Left ventricle myocardium inferior (tissue), 1 donor: ENCODE measurements at regions not wholly inside any gene's neighbourhood (a gene's known extent, or its start where the extent isn't known, plus 50 kb on each side); places are given as distances from the start of the nearest gene placed in this dataset.

Source experiments
- DNase-seq: peaks from one replicate; pipeline ENCODE4 v3.0.0-alpha.2; 2020
- H3K27ac ChIP-seq: fragments of 200-600 bp; replicated peaks from 2 replicates; pipeline ENCODE4 v1.8.0; 2021
- H3K27me3 ChIP-seq: fragments of 200-600 bp; 2 replicates; pipeline ENCODE4 v1.8.0; 2021; ENCODE audit warnings: low read depth
- H3K36me3 ChIP-seq: fragments of 200-600 bp; 2 replicates; pipeline ENCODE4 v1.8.0; 2021
- H3K4me1 ChIP-seq: fragments of 200-600 bp; 2 replicates; pipeline ENCODE4 v1.8.0; 2021
- H3K4me3 ChIP-seq: fragments of 200-600 bp; 2 replicates; pipeline ENCODE4 v1.8.0; 2021; ENCODE audit warnings: mild to moderate bottlenecking, moderate library complexity
- H3K9me3 ChIP-seq: fragments of 200-600 bp; replicated peaks from 2 replicates; pipeline ENCODE4 v1.8.0; 2021
- CTCF ChIP-seq: fragments of 200-600 bp; IDR thresholded peaks from 2 replicates; pipeline ENCODE4 v1.8.0; 2021; ENCODE audit warnings: antibody characterized with exemption, mild to moderate bottlenecking, borderline replicate concordance
- intact Hi-C: fragments of 100-400 bp; cut with micrococcal nuclease; formaldehyde crosslinking; loops from one replicate; pipeline ENCODE4 v1.11.0; 2022
- donor health status: DM: no; HTN: yes; CAD: no; lungs with severe emphysema.

- intact Hi-C loops: no loop called here
Observed at GRCh38 chr7:35467456-35467978, 213.6 kb upstream of the TBX20 start.

DNA sequence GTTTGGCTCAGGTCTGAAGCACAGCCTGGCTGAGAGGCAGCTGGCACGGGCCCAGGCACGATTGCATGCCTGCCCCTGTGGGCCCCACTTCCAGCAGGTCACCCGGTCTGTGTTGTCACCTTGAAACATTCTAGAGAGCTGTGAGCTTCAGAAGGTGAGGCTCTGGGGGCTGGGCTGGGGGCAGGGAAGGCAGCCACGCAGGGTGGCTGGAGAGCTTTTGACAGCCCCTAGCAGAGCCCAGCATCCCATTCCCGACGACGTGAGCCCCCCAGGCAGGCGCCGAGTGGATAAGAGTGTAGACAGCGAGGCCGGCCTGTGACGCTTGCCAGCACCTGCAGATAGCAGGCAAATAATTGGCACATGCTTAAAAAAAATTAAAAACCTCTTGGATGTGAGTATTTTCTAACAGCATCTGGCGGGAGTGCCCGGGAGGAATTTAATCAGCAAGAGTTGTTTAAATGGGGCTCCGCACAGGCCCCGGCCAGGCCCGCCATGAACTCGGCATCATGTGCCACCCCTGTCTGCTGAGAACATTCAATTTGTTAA, 212.0 kb upstream of the TBX20 start:
- peak; percentile 88 for DNase-seq
- H3K27ac ChIP-seq: peak overlapping the region; percentile 90
- H3K4me3 ChIP-seq: peak overlapping the region; percentile 14
- peaks cover 8% of the 10 kb centered on the region for H3K9me3 ChIP-seq
- TF ChIP-seq CTCF: no peak
- peaks cover 35% of the 10 kb centered on the region for H3K4me1 ChIP-seq
- intact Hi-C loops: no loop called here
- no peaks in the 10 kb centered on the region for H3K36me3 ChIP-seq
- no peaks in the 10 kb centered on the region for H3K27me3 ChIP-seq

More at GRCh38 chr7:35467456-35467978, 213.6 kb upstream of the TBX20 start:
- DNase-seq: no peak
- H3K27ac ChIP-seq: peak overlapping the region; percentile 90
- H3K9me3 ChIP-seq: peaks cover 8% of the 10 kb centered on the region
- peaks cover 35% of the 10 kb centered on the region for H3K4me1 ChIP-seq
- H3K4me3 ChIP-seq: no peak overlapping the region
- H3K27me3 ChIP-seq: no peaks in the 10 kb centered on the region
- no peak for TF ChIP-seq CTCF
- H3K36me3 ChIP-seq: no peaks in the 10 kb centered on the region

GRCh38 chr7:35463751-35464150, 209.9 kb upstream of the TBX20 start:
- H3K27ac ChIP-seq: no peak overlapping the region
- no peaks in the 10 kb centered on the region for H3K27me3 ChIP-seq
- intact Hi-C loops: no loop called here
- no peak overlapping the region for H3K4me3 ChIP-seq
- no peak for DNase-seq
- TF ChIP-seq CTCF: no peak
- peaks cover 25% of the 10 kb centered on the region for H3K4me1 ChIP-seq
- H3K36me3 ChIP-seq: no peaks in the 10 kb centered on the region
- peaks cover 9% of the 10 kb centered on the region for H3K9me3 ChIP-seq

DNA sequence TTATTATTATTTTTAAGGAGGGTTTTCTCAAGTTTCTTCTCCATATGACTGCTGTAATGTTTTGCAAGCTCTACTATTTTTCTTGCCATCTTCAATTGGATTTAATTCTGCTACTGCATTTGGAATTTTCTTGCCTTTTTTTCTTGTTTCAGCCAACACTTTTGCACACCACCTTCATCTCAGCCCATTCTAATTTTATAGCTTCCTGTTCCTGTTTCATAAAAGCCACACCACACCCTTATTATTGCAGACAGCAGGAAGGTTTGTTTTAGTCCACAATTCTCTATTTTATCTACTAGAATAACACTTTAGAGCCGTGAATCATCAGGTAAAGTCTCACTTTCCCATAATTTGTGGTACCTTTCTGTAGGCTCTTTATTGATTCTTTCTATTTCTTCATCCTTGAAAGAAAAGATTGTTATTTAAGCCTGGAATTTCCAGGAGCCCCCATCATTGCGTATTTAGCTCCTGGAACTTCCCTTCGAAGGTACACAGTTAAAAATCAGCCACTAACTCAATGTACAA, 209.3 kb upstream of the TBX20 start:
- no peaks in the 10 kb centered on the region for H3K36me3 ChIP-seq
- intact Hi-C loops: no loop called here
- H3K27me3 ChIP-seq: no peaks in the 10 kb centered on the region
- peaks cover 22% of the 10 kb centered on the region for H3K4me1 ChIP-seq
- peaks cover 14% of the 10 kb centered on the region for H3K9me3 ChIP-seq
- H3K27ac ChIP-seq: no peak overlapping the region
- H3K4me3 ChIP-seq: no peak overlapping the region
- TF ChIP-seq CTCF: no peak
- DNase-seq: no peak

- Histone ChIP-seq H3K4me3 (peak overlapping the region; percentile 45), H3K36me3 (no peaks in the 10 kb centered on the region), H3K27me3 (peaks cover 18% of the 10 kb centered on the region), H3K9me3 (peaks cover 12% of the 10 kb centered on the region), H3K4me1 (peaks cover 5% of the 10 kb centered on the region), H3K27ac (no peak overlapping the region)
- intact Hi-C loops: no loop called here
- TF ChIP-seq CTCF: no peak
- DNase-seq: no peak
Observed at GRCh38 chr7:35454575-35455385, 200.9 kb upstream of the TBX20 start.
